Activated CD8-positive, alpha-beta memory T cell treated with anti-CD3 and anti-CD28 coated beads for 36 hours (primary cell): ENCODE measurements at regions not wholly inside any gene's neighbourhood (a gene's known extent, or its start where the extent isn't known, plus 50 kb on each side); places are given as distances from the start of the nearest gene placed in this dataset.
"Not testable (repeated sequence)": the region's sequence is repeated elsewhere in the genome, so short reads cannot be mapped to it uniquely, and the experiment has no call there.

Experiments
- CTCF ChIA-PET: fragments of 350-600 bp; sonication (Branson Sonifier 250); formaldehyde crosslinking; loops from one replicate; lab custom pipeline; 2021; ENCODE audit warnings: antibody characterized with exemption; lab: Charles Lee
- POLR2A ChIA-PET: fragments of 350-600 bp; sonication (Branson Sonifier 250); formaldehyde crosslinking; loops from one replicate; lab custom pipeline; 2021; ENCODE audit warnings: antibody characterized with exemption; lab: Charles Lee

GRCh38 chr11:24406389-24406788 lies 90.5 kb upstream of the LUZP2 start:
- ChIA-PET POLR2A (no interaction called here), CTCF (interaction anchor here (0.5 kb wide), 1 partner anchor 522 kb away, joined by 3 read pairs; no protein-coding TSS in a partner anchor)

GRCh38 chr11:24406980-24407379 lies 89.9 kb upstream of the LUZP2 start:
- CTCF ChIA-PET = interaction anchor here (0.5 kb wide), 1 partner anchor 523 kb away, joined by 3 read pairs; no protein-coding TSS in a partner anchor
- POLR2A ChIA-PET = no interaction called here

- CTCF ChIA-PET = no interaction called here
Measured at GRCh38 chr11:24407733-24408132, 89.1 kb upstream of the LUZP2 start.

GRCh38 chr11:24408202-24408601 lies 88.7 kb upstream of the LUZP2 start:
- ChIA-PET CTCF (no interaction called here), POLR2A (no interaction called here)

More at GRCh38 chr11:24407733-24408132, 89.1 kb upstream of the LUZP2 start:
- POLR2A ChIA-PET = no interaction called here

GRCh38 chr11:24411791-24412190 lies 85.1 kb upstream of the LUZP2 start:
- CTCF ChIA-PET = no interaction called here
- POLR2A ChIA-PET = no interaction called here

GRCh38 chr11:24412722-24413121 lies 84.1 kb upstream of the LUZP2 start:
- CTCF ChIA-PET = no interaction called here
- POLR2A ChIA-PET = no interaction called here

GRCh38 chr11:24413391-24413790 lies 83.5 kb upstream of the LUZP2 start:
- ChIA-PET POLR2A (no interaction called here), CTCF (no interaction called here)

GRCh38 chr11:24415955-24416636 lies 80.8 kb upstream of the LUZP2 start:
- POLR2A ChIA-PET = not testable (repeated sequence)
- CTCF ChIA-PET = interaction anchor here (0.8 kb wide), 1 partner anchor 10 kb away, joined by 5 read pairs; no protein-coding TSS in a partner anchor

GRCh38 chr11:24421766-24422165 lies 75.1 kb upstream of the LUZP2 start:
- POLR2A ChIA-PET = no interaction called here

GRCh38 chr11:24422376-24422775 lies 74.5 kb upstream of the LUZP2 start:
- ChIA-PET POLR2A (no interaction called here), CTCF (no interaction called here)

More at GRCh38 chr11:24421766-24422165, 75.1 kb upstream of the LUZP2 start:
- CTCF ChIA-PET = no interaction called here

- CTCF ChIA-PET = no interaction called here
- POLR2A ChIA-PET = no interaction called here
Measured at GRCh38 chr11:24437123-24437522, 59.7 kb upstream of the LUZP2 start.
